Choroid plexus epithelial cell (primary cell): ENCODE measurements at regions not wholly inside any gene's neighbourhood (a gene's known extent, or its start where the extent isn't known, plus 50 kb on each side); places are given as distances from the start of the nearest gene placed in this dataset.
"Not testable (repeated sequence)": the region's sequence is repeated elsewhere in the genome, so short reads cannot be mapped to it uniquely, and the experiment has no call there.

Experiments
- DNase-seq: peaks from one replicate; pipeline ENCODE4 v3.0.0-alpha.2; 2010; ENCODE audit warnings: low read depth
- H3K4me3 ChIP-seq: 2 replicates; pipeline ENCODE4 v1.5.1; 2011; ENCODE audit warnings: low read depth, mild to moderate bottlenecking, control low read depth, low read length, moderate library complexity
- TF ChIP-seq, protein P1 (sequence below): conservative IDR thresholded peaks from 2 replicates; pipeline ENCODE4 v1.5.1; 2011; ENCODE audit warnings: low read depth, mild to moderate bottlenecking, control low read depth, inconsistent platforms, low read length, moderate library complexity

DNA sequence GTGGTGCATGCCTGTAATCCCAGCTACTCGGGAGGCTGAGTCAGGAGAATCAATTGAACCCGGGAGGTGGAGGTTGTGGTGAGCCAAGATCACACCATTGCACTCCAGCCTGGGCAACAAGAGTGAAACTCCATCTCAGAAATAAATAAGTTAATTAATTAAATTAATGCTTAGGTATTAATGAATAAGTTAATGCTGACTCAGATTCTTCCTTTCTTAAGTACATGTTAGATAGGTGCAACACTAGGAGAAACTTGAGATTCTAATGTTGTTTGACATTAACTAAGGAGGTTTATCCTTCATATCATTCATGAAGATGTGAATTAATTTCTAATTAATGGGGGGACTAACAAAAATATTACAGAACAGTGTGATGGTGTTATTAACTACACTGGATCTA is 812.6 kb upstream of the SPRY2 start:
- TF ChIP-seq, protein P1, sequence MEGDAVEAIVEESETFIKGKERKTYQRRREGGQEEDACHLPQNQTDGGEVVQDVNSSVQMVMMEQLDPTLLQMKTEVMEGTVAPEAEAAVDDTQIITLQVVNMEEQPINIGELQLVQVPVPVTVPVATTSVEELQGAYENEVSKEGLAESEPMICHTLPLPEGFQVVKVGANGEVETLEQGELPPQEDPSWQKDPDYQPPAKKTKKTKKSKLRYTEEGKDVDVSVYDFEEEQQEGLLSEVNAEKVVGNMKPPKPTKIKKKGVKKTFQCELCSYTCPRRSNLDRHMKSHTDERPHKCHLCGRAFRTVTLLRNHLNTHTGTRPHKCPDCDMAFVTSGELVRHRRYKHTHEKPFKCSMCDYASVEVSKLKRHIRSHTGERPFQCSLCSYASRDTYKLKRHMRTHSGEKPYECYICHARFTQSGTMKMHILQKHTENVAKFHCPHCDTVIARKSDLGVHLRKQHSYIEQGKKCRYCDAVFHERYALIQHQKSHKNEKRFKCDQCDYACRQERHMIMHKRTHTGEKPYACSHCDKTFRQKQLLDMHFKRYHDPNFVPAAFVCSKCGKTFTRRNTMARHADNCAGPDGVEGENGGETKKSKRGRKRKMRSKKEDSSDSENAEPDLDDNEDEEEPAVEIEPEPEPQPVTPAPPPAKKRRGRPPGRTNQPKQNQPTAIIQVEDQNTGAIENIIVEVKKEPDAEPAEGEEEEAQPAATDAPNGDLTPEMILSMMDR = no peak
- no peak overlapping the region for H3K4me3 ChIP-seq
- DNase-seq = no peak

DNA sequence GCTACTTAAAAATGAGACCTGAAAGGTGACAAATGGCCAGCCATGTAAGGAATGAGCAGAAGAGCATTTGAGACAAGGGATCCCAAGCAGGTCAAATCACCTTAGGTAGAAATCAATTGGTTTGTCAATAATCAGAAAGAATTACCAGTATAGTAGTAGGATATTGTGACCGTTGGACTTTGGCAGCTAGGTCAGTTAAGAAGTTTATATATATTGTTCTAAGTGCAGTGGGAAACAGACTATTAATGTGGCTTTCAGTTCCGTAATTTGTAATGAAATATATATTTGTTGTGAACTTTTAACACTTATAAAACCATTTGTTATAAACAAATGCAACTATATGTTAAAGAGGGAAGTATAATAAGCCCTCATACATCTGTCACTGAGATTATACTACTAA is 807.9 kb upstream of the SPRY2 start:
- DNase-seq = no peak
- TF ChIP-seq, protein P1 = no peak

DNA sequence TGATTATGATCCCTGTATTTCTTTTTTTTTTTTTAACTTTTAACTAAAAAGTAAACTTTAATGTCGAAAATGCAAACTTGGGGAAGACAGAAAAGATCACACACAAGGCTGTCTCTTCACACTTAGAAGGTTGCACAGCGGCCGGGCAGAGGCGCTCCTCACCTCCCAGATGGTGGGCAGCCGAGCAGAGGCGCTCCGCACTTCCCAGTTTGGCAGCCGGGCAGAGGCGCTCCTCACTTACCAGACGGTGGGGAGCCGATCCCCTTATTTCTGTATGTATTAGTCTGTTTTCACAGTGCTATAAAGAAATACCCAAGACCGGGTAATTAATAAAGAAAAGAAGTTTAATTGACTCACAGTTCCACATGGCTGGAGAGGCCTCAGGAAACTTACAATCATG is 805.6 kb upstream of the SPRY2 start:
- H3K4me3 ChIP-seq, DNase-seq: not testable (repeated sequence)

More for the DNA sequence above, 807.9 kb upstream of the SPRY2 start:
- H3K4me3 ChIP-seq = no peak overlapping the region

DNA sequence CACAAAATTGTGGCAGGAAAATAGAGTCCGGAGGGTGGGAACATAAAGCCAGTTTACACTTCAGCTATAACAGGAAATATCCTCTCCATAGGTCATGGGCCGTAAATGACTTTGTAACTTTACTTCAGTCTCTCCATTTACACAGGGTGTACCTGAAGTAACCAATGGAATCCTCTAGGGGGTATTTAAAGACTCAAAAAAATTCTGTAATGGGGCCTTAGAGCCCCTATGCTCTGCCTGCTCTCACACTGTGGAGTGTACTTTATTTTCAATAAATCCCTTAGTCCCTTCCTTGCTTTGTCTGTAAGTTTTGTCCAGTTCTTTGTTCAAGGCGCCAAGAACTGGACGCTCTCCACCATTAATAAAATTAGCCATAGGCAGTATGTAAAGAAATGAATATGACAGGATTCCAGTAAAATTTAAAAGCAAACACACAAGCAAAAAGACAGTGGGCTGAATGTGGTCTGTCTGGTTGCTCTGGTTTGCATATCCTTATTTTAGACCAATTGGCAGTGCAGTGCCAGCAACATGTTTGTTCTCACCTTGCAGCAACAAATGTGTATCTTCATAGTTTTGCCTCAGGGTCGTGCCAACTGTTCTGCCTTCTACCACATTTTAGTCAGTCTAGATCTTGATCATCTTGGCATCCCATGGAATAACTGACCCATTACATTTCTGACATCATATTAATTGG is 801.5 kb upstream of the SPRY2 start:
- no peak overlapping the region for H3K4me3 ChIP-seq
- no peak for DNase-seq
- TF ChIP-seq, protein P1 = no peak

DNA sequence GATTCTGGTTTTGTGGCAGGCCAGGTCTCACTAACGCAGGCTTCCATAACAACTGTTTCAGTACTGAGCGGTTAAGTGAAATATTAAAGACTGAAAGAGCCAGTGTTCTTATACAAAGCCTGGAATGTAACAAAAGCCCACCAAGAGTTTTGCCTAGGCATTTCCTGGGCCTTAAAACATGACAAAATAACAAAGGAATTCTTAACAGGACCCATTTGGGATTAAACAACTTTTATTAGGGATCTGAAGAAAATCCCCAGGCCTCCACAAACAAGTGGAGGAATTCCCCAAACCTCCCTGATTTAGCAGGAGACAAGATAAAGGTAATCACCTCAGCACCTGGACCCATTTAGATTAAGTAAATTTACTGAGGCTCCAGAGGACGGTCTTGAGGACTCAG is 799.7 kb upstream of the SPRY2 start:
- TF ChIP-seq, protein P1 = no peak
- no peak overlapping the region for H3K4me3 ChIP-seq
- no peak for DNase-seq

DNA sequence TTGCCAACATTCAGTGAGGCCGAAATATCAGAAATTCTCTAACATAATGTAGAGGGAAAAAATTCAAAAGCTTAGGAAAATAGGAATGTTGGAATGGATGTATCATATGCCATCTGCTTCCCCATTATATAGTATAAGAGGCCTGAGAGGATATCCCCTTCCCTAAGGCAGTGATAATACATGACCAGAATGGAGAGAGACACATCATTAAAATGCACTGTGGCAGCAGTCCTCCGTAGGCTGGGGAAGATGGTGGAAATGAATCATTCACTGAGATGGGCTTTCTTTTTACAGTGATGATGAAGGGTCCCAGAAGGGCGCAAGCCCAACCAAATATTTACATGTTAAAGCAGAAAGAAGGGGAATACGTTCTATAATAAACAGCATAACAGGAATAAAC is 799.1 kb upstream of the SPRY2 start:
- DNase-seq = no peak
- TF ChIP-seq, protein P1 = no peak
- no peak overlapping the region for H3K4me3 ChIP-seq

DNA sequence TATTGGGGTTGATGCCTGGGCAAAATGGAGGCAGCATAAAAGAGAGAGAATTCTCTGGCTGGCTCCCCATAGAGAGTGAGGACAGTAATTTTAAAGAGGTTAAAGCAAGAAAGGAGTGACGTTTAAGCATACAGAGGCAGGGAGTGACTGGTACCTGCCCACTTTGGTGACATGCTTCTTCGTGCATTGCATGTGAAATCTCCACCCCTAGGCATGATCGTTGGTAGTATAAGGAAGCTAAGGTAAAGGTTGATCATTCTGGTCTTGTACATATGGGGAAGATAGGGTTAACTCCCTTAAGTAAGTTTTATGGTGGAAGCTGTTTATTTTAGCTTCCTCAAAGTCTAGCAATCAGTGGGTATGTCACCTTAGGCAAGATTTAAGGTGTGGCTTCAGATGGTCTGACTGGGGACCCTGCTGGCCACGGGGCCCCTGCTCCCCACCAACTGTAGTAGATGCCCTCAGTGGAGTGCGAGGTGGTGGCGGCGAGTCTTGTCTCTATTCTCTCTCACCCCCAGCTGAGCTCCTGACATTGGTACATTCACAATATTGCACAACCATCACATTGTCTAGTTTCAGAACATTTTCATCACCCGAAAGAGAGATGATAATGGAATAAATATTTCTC is 797.5 kb upstream of the SPRY2 start:
- TF ChIP-seq, protein P1 = no peak
- no peak overlapping the region for H3K4me3 ChIP-seq
- DNase-seq = peak; percentile 37
